Skeletal muscle tissue (tissue), 3 donors: ENCODE measurements at regions not wholly inside any gene's neighbourhood (a gene's known extent, or its start where the extent isn't known, plus 50 kb on each side); places are given as distances from the start of the nearest gene placed in this dataset.
A peak's percentile ranks its signal among the peaks of the same experiment; 100 is the strongest.

Experiments used
- H3K27ac ChIP-seq: one replicate; pipeline ENCODE4 v1.7.0; 2013; ENCODE audit warnings: mild to moderate bottlenecking, low read depth, low read length, inconsistent platforms
- H3K27me3 ChIP-seq, 3 donors: one replicate each; pipeline ENCODE4 v1.7.0; 2013; ENCODE audit warnings: low read length in 3 of 3; ENCODE audit not compliant: control insufficient read depth in 3 of 3, insufficient read depth in 3 of 3
- H3K36me3 ChIP-seq, 3 donors: one replicate each; pipeline ENCODE4 v1.7.0; 2013; ENCODE audit warnings: low read length in 3 of 3; ENCODE audit not compliant: control insufficient read depth in 3 of 3, insufficient read depth in 3 of 3
- H3K4me1 ChIP-seq, 3 donors: one replicate each; pipeline ENCODE4 v1.7.0; 2013; ENCODE audit warnings: low read length in 3 of 3, mild to moderate bottlenecking in 3 of 3; ENCODE audit not compliant: control insufficient read depth in 3 of 3, insufficient read depth in 3 of 3
- H3K4me3 ChIP-seq, 3 donors: one replicate each; pipeline ENCODE4 v1.7.0; 2013; ENCODE audit warnings: low read length in 3 of 3
- H3K9ac ChIP-seq, 3 donors: one replicate each; pipeline ENCODE4 v1.7.0; 2013; ENCODE audit warnings: low read length in 3 of 3, mild to moderate bottlenecking in 3 of 3, moderate library complexity in 2 of 3, low read depth in 1 of 3
- H3K9me3 ChIP-seq, 3 donors: one replicate each; pipeline ENCODE4 v1.7.0; 2013; ENCODE audit warnings: low read length in 3 of 3; ENCODE audit not compliant: control insufficient read depth in 3 of 3
- donor health status: Osteomylitis.

- no peak overlapping the region for H3K27ac ChIP-seq
- no peaks in the 10 kb centered on the region for H3K36me3 ChIP-seq
- no peaks in the 10 kb centered on the region for H3K9me3 ChIP-seq
- H3K9ac ChIP-seq = no peak overlapping the region
- H3K4me3 ChIP-seq = no peak overlapping the region
- no peaks in the 10 kb centered on the region for H3K27me3 ChIP-seq
- no peaks in the 10 kb centered on the region for H3K4me1 ChIP-seq
Measured at GRCh38 chr1:56019472-56019871, 559.9 kb downstream of the PLPP3 start.

GRCh38 chr1:56017336-56017735 is 562.0 kb downstream of the PLPP3 start:
- H3K9me3 ChIP-seq = no peaks in the 10 kb centered on the region
- H3K4me3 ChIP-seq = no peak overlapping the region
- H3K9ac ChIP-seq = no peak overlapping the region
- no peak overlapping the region for H3K27ac ChIP-seq
- no peaks in the 10 kb centered on the region for H3K27me3 ChIP-seq
- H3K36me3 ChIP-seq = no peaks in the 10 kb centered on the region
- no peaks in the 10 kb centered on the region for H3K4me1 ChIP-seq

GRCh38 chr1:56003846-56004245 is 575.5 kb downstream of the PLPP3 start:
- Histone ChIP-seq H3K9ac (no peak overlapping the region), H3K27me3 (no peaks in the 10 kb centered on the region), H3K27ac (no peak overlapping the region), H3K36me3 (no peaks in the 10 kb centered on the region), H3K9me3 (no peaks in the 10 kb centered on the region), H3K4me1 (no peaks in the 10 kb centered on the region), H3K4me3 (no peak overlapping the region)

GRCh38 chr1:56002231-56002630 is 577.1 kb downstream of the PLPP3 start:
- no peak overlapping the region for H3K4me3 ChIP-seq
- no peaks in the 10 kb centered on the region for H3K27me3 ChIP-seq
- H3K36me3 ChIP-seq = no peaks in the 10 kb centered on the region
- no peak overlapping the region for H3K27ac ChIP-seq
- H3K9ac ChIP-seq = no peak overlapping the region
- no peaks in the 10 kb centered on the region for H3K9me3 ChIP-seq
- H3K4me1 ChIP-seq = no peaks in the 10 kb centered on the region

GRCh38 chr1:56000424-56000823 is 578.9 kb downstream of the PLPP3 start:
- Histone ChIP-seq H3K27me3 (no peaks in the 10 kb centered on the region), H3K9me3 (no peaks in the 10 kb centered on the region), H3K4me3 (no peak overlapping the region), H3K4me1 (no peaks in the 10 kb centered on the region), H3K36me3 (no peaks in the 10 kb centered on the region), H3K9ac (no peak overlapping the region), H3K27ac (no peak overlapping the region)

GRCh38 chr1:55997536-55997935 is 581.8 kb downstream of the PLPP3 start:
- no peak overlapping the region for H3K4me3 ChIP-seq
- no peaks in the 10 kb centered on the region for H3K4me1 ChIP-seq
- no peaks in the 10 kb centered on the region for H3K27me3 ChIP-seq
- no peak overlapping the region for H3K9ac ChIP-seq
- no peak overlapping the region for H3K27ac ChIP-seq
- H3K9me3 ChIP-seq = no peaks in the 10 kb centered on the region
- no peaks in the 10 kb centered on the region for H3K36me3 ChIP-seq

GRCh38 chr1:55993646-55994318 is 585.6 kb downstream of the PLPP3 start:
- peaks cover 0 to 7% (median 4%) of the 10 kb centered on the region in 3 donors for H3K4me1 ChIP-seq
- no peaks in the 10 kb centered on the region for H3K27me3 ChIP-seq
- H3K27ac ChIP-seq = no peak overlapping the region
- H3K4me3 ChIP-seq = no peak overlapping the region
- no peaks in the 10 kb centered on the region for H3K36me3 ChIP-seq
- no peak overlapping the region for H3K9ac ChIP-seq
- no peaks in the 10 kb centered on the region for H3K9me3 ChIP-seq

GRCh38 chr1:55990007-55990406 is 589.4 kb downstream of the PLPP3 start:
- H3K27me3 ChIP-seq = no peaks in the 10 kb centered on the region
- H3K4me1 ChIP-seq = peaks cover 4 to 16% (median 12%) of the 10 kb centered on the region in 3 donors
- H3K9ac ChIP-seq = no peak overlapping the region
- H3K9me3 ChIP-seq = no peaks in the 10 kb centered on the region
- no peak overlapping the region for H3K4me3 ChIP-seq
- no peaks in the 10 kb centered on the region for H3K36me3 ChIP-seq
- no peak overlapping the region for H3K27ac ChIP-seq

- H3K27me3 ChIP-seq = no peaks in the 10 kb centered on the region
- H3K36me3 ChIP-seq = no peaks in the 10 kb centered on the region
- no peak overlapping the region for H3K9ac ChIP-seq
- H3K9me3 ChIP-seq = no peaks in the 10 kb centered on the region
- no peak overlapping the region for H3K4me3 ChIP-seq
- peaks cover 4 to 16% (median 12%) of the 10 kb centered on the region in 3 donors for H3K4me1 ChIP-seq
- no peak overlapping the region for H3K27ac ChIP-seq
Measured at GRCh38 chr1:55988963-55989452, 590.4 kb downstream of the PLPP3 start.

- Histone ChIP-seq H3K27ac (peak overlapping the region; percentile 23), H3K36me3 (no peaks in the 10 kb centered on the region), H3K9ac (peak overlapping the region in 1 of 3 donors; percentile 16), H3K4me1 (peaks cover 4 to 16% (median 12%) of the 10 kb centered on the region in 3 donors), H3K9me3 (no peaks in the 10 kb centered on the region), H3K27me3 (no peaks in the 10 kb centered on the region), H3K4me3 (no peak overlapping the region)
Measured at GRCh38 chr1:55987491-55988249, 591.7 kb downstream of the PLPP3 start.
